GM12878 (cell line): ENCODE measurements at regions not wholly inside any gene's neighbourhood (a gene's known extent, or its start where the extent isn't known, plus 50 kb on each side); places are given as distances from the start of the nearest gene placed in this dataset.

ENCODE experiments used
- ATAC-seq: fragments of 200-7000 bp; cut with Tn5 transposase; 3 replicates; pipeline ENCODE4 v1.9.1; 2020; ENCODE audit warnings: mild to moderate bottlenecking, moderate library complexity
- BruUV-seq: library from RNA; stranded (reverse); fragments of 400-500 nt; replicated peaks from 2 replicates; lab custom pipeline; 2021; lab: Mats Ljungman, UMichigan
- CTCF ChIA-PET: fragments of 300-600 bp; sonication (Branson Sonifier 250); formaldehyde crosslinking; extraction: SDS; loops from one replicate; lab custom pipeline; 2021; ENCODE audit warnings: inconsistent platforms; lab: Yijun Ruan, JAX
- POLR2A ChIA-PET: fragments of 350-600 bp; formaldehyde crosslinking; extraction: SDS; loops from one replicate; lab custom pipeline; 2021; ENCODE audit warnings: inconsistent platforms; lab: Charles Lee
- RAD21 ChIA-PET: fragments of 300-600 bp; sonication (Branson Sonifier 250); formaldehyde crosslinking; loops from one replicate; lab custom pipeline; 2023; ENCODE audit warnings: antibody characterized with exemption; ENCODE audit not compliant: unreplicated experiment; lab: Charles Lee
- SMC1A ChIA-PET: fragments of 300-600 bp; sonication (Branson Sonifier 250); formaldehyde crosslinking; loops from one replicate; lab custom pipeline; 2023; ENCODE audit not compliant: unreplicated experiment, uncharacterized antibody; lab: Charles Lee
- DNase-seq: peaks from one replicate; pipeline ENCODE4 v3.0.0-alpha.2; 2011; ENCODE audit warnings: low read depth, low spot score
- FAIRE-seq: peaks from 3 replicates; lab custom pipeline; 2011; peaks lifted over from hg19 to GRCh38; lab: Jason Lieb, UNC
- H2AFZ ChIP-seq: 2 replicates; pipeline ENCODE4 v1.6.0; 2011; ENCODE audit warnings: low read depth, low read length, control low read depth; ENCODE audit not compliant: control insufficient read depth
- H3K27ac ChIP-seq: 2 replicates; pipeline ENCODE4 v1.5.1; 2011; ENCODE audit warnings: control low read depth; ENCODE audit not compliant: control insufficient read depth, insufficient read depth
- H3K27me3 ChIP-seq, 2 experiments: replicated peaks in 1 of 2; 2 replicates each; pipeline versions ENCODE4 v1.6.0 to v1.6.1; 2011; ENCODE audit warnings: low read length in 1 of 2; ENCODE audit not compliant: control insufficient read depth in 2 of 2, insufficient read depth in 2 of 2
- H3K36me3 ChIP-seq, 2 experiments: 2 replicates each; pipeline ENCODE4 v1.5.1; 2011; ENCODE audit warnings: low read length in 1 of 2; ENCODE audit not compliant: control insufficient read depth in 2 of 2, insufficient read depth in 2 of 2
- H3K4me1 ChIP-seq: 2 replicates; pipeline ENCODE4 v1.6.1; 2011; ENCODE audit warnings: mild to moderate bottlenecking, low read length, moderate library complexity, mixed read lengths; ENCODE audit not compliant: control insufficient read depth, insufficient read depth
- H3K4me2 ChIP-seq: 2 replicates; pipeline ENCODE4 v1.6.0; 2011; ENCODE audit warnings: control low read depth; ENCODE audit not compliant: control insufficient read depth, insufficient read depth
- H3K4me3 ChIP-seq: fragments of 200-600 bp; sonication (generic); 2 replicates; pipeline ENCODE4 v1.5.1; 2016
- H3K79me2 ChIP-seq: 2 replicates; pipeline ENCODE4 v1.6.0; 2011; ENCODE audit warnings: low read length; ENCODE audit not compliant: control insufficient read depth, insufficient read depth
- H3K9ac ChIP-seq: 2 replicates; pipeline ENCODE4 v1.8.0; 2011; ENCODE audit warnings: low read length, control low read depth, mixed read lengths; ENCODE audit not compliant: control insufficient read depth, insufficient read depth
- H3K9me3 ChIP-seq: replicated peaks from 3 replicates; pipeline ENCODE4 v1.5.1; 2011; ENCODE audit warnings: mild to moderate bottlenecking, low read length; ENCODE audit not compliant: control insufficient read depth, insufficient read depth
- H4K20me1 ChIP-seq: 2 replicates; pipeline ENCODE4 v1.6.0; 2011; ENCODE audit not compliant: control insufficient read depth, insufficient read depth
- CHD4 ChIP-seq: fragments of 200-600 bp; sonication (generic); IDR thresholded peaks from 2 replicates; pipeline ENCODE4 v1.6.1; 2016; ENCODE audit warnings: mild to moderate bottlenecking
- FOXM1 ChIP-seq: IDR thresholded peaks from 2 replicates; pipeline ENCODE4 v1.6.1; 2012; ENCODE audit warnings: low read depth, mild to moderate bottlenecking, inconsistent platforms, low read length, moderate library complexity
- KLF5 ChIP-seq: fragments of 450-650 bp; IDR thresholded peaks from 2 replicates; pipeline ENCODE4 v1.6.1; 2014; ENCODE audit warnings: mild to moderate bottlenecking; ENCODE audit not compliant: partially characterized antibody
- MTA2 ChIP-seq: fragments of 450-650 bp; IDR thresholded peaks from 2 replicates; pipeline ENCODE4 v1.6.1; 2016; ENCODE audit warnings: low read depth, mild to moderate bottlenecking, moderate library complexity
- WGBS: methylation state at CpG from one replicate; pipeline ENCODE4 v1.1.6; 2016; ENCODE audit warnings: low lambda C conversion rate; ENCODE audit not compliant: insufficient replicate concordance, insufficient coverage; ENCODE audit errors: missing lambda C conversion rate; 5-methylcytosine and 5-hydroxymethylcytosine counted together
- in situ Hi-C: fragments of 300-500 bp; cut with MboI; formaldehyde crosslinking; loops from 9 replicates; pipeline ENCODE4 v1.14.3; 2018; ENCODE audit warnings: mixed read lengths
- intact Hi-C: fragments of 100-400 bp; cut with micrococcal nuclease; formaldehyde crosslinking; loops from one replicate; pipeline ENCODE4 v1.14.2; 2022; ENCODE audit not compliant: unreplicated experiment
- TF ChIP-seq, protein P1 (sequence below): fragments of 450-650 bp; IDR thresholded peaks from 2 replicates; pipeline ENCODE4 v1.6.1; 2017; ENCODE audit warnings: mild to moderate bottlenecking
- TF ChIP-seq, protein P2 (sequence below): fragments of 450-650 bp; IDR thresholded peaks from 2 replicates; pipeline ENCODE4 v1.6.1; 2014; ENCODE audit warnings: mild to moderate bottlenecking
- TF ChIP-seq, protein P3 (sequence below): fragments of 450-650 bp; IDR thresholded peaks from 2 replicates; pipeline ENCODE4 v1.6.1; 2017; ENCODE audit warnings: mild to moderate bottlenecking, low read depth, inconsistent platforms; ENCODE audit not compliant: poor library complexity, severe bottlenecking
- TF ChIP-seq, protein P4 (sequence below): fragments of 450-650 bp; IDR thresholded peaks from 2 replicates; pipeline ENCODE4 v1.6.1; 2016; ENCODE audit warnings: mild to moderate bottlenecking, moderate library complexity, borderline replicate concordance
- TF ChIP-seq, protein P5 (sequence below): fragments of 450-650 bp; IDR thresholded peaks from 2 replicates; pipeline ENCODE4 v1.6.1; 2017; ENCODE audit warnings: mild to moderate bottlenecking, moderate library complexity

DNA sequence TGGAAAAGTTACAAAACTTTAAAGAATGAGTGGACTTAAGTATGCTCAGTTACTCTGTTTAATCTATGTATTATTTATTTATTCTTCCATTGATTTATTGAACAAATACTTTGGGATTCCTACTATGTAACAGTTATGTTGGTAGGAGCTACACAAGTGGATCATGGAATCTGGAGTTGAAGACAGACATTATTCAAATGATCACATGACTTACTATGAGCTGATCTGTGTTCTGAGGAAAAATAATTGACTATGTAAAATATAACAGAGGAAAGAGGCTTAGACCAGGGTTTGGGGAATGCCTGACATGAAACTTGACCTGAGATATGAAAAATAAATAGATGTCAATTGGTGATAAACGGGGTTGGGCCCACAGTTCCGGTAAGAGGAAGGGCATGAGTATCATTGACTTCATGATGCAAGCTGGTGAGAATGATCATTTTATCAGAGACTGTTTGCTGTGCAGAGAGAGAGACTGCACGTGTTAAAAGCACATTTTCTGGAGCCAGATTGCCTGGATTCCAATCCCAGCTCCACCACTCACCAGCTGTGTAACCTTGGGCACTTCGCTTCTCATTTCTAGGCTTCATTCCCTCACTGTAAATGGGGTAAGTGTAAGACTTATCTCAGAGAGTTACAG, 179.0 kb downstream of the SPCS3 start:
- intact Hi-C loops = no loop called here
- RAD21 ChIA-PET = interaction anchor here (1.2 kb wide), 1 partner anchor 12 kb away, joined by 3 read pairs; no protein-coding TSS in a partner anchor
- no peak overlapping the region for H2AFZ ChIP-seq
- TF ChIP-seq, protein P1, sequence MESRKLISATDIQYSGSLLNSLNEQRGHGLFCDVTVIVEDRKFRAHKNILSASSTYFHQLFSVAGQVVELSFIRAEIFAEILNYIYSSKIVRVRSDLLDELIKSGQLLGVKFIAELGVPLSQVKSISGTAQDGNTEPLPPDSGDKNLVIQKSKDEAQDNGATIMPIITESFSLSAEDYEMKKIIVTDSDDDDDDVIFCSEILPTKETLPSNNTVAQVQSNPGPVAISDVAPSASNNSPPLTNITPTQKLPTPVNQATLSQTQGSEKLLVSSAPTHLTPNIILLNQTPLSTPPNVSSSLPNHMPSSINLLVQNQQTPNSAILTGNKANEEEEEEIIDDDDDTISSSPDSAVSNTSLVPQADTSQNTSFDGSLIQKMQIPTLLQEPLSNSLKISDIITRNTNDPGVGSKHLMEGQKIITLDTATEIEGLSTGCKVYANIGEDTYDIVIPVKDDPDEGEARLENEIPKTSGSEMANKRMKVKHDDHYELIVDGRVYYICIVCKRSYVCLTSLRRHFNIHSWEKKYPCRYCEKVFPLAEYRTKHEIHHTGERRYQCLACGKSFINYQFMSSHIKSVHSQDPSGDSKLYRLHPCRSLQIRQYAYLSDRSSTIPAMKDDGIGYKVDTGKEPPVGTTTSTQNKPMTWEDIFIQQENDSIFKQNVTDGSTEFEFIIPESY = no peak
- TF ChIP-seq MTA2 (no peak), FOXM1 (no peak), KLF5 (no peak), CHD4 (no peak)
- TF ChIP-seq, protein P2, sequence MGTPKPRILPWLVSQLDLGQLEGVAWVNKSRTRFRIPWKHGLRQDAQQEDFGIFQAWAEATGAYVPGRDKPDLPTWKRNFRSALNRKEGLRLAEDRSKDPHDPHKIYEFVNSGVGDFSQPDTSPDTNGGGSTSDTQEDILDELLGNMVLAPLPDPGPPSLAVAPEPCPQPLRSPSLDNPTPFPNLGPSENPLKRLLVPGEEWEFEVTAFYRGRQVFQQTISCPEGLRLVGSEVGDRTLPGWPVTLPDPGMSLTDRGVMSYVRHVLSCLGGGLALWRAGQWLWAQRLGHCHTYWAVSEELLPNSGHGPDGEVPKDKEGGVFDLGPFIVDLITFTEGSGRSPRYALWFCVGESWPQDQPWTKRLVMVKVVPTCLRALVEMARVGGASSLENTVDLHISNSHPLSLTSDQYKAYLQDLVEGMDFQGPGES = no peak
- TF ChIP-seq, protein P3, sequence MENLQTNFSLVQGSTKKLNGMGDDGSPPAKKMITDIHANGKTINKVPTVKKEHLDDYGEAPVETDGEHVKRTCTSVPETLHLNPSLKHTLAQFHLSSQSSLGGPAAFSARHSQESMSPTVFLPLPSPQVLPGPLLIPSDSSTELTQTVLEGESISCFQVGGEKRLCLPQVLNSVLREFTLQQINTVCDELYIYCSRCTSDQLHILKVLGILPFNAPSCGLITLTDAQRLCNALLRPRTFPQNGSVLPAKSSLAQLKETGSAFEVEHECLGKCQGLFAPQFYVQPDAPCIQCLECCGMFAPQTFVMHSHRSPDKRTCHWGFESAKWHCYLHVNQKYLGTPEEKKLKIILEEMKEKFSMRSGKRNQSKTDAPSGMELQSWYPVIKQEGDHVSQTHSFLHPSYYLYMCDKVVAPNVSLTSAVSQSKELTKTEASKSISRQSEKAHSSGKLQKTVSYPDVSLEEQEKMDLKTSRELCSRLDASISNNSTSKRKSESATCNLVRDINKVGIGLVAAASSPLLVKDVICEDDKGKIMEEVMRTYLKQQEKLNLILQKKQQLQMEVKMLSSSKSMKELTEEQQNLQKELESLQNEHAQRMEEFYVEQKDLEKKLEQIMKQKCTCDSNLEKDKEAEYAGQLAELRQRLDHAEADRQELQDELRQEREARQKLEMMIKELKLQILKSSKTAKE = no peak
- TF ChIP-seq, protein P4, sequence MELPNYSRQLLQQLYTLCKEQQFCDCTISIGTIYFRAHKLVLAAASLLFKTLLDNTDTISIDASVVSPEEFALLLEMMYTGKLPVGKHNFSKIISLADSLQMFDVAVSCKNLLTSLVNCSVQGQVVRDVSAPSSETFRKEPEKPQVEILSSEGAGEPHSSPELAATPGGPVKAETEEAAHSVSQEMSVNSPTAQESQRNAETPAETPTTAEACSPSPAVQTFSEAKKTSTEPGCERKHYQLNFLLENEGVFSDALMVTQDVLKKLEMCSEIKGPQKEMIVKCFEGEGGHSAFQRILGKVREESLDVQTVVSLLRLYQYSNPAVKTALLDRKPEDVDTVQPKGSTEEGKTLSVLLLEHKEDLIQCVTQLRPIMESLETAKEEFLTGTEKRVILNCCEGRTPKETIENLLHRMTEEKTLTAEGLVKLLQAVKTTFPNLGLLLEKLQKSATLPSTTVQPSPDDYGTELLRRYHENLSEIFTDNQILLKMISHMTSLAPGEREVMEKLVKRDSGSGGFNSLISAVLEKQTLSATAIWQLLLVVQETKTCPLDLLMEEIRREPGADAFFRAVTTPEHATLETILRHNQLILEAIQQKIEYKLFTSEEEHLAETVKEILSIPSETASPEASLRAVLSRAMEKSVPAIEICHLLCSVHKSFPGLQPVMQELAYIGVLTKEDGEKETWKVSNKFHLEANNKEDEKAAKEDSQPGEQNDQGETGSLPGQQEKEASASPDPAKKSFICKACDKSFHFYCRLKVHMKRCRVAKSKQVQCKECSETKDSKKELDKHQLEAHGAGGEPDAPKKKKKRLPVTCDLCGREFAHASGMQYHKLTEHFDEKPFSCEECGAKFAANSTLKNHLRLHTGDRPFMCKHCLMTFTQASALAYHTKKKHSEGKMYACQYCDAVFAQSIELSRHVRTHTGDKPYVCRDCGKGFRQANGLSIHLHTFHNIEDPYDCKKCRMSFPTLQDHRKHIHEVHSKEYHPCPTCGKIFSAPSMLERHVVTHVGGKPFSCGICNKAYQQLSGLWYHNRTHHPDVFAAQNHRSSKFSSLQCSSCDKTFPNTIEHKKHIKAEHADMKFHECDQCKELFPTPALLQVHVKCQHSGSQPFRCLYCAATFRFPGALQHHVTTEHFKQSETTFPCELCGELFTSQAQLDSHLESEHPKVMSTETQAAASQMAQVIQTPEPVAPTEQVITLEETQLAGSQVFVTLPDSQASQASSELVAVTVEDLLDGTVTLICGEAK = no peak
- TF ChIP-seq, protein P5, sequence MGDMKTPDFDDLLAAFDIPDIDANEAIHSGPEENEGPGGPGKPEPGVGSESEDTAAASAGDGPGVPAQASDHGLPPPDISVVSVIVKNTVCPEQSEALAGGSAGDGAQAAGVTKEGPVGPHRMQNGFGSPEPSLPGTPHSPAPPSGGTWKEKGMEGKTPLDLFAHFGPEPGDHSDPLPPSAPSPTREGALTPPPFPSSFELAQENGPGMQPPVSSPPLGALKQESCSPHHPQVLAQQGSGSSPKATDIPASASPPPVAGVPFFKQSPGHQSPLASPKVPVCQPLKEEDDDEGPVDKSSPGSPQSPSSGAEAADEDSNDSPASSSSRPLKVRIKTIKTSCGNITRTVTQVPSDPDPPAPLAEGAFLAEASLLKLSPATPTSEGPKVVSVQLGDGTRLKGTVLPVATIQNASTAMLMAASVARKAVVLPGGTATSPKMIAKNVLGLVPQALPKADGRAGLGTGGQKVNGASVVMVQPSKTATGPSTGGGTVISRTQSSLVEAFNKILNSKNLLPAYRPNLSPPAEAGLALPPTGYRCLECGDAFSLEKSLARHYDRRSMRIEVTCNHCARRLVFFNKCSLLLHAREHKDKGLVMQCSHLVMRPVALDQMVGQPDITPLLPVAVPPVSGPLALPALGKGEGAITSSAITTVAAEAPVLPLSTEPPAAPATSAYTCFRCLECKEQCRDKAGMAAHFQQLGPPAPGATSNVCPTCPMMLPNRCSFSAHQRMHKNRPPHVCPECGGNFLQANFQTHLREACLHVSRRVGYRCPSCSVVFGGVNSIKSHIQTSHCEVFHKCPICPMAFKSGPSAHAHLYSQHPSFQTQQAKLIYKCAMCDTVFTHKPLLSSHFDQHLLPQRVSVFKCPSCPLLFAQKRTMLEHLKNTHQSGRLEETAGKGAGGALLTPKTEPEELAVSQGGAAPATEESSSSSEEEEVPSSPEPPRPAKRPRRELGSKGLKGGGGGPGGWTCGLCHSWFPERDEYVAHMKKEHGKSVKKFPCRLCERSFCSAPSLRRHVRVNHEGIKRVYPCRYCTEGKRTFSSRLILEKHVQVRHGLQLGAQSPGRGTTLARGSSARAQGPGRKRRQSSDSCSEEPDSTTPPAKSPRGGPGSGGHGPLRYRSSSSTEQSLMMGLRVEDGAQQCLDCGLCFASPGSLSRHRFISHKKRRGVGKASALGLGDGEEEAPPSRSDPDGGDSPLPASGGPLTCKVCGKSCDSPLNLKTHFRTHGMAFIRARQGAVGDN = no peak

More for the DNA sequence above, 179.0 kb downstream of the SPCS3 start:
- Histone ChIP-seq H3K9ac (no peak overlapping the region), H3K79me2 (no peaks in the 10 kb centered on the region), H3K27me3 (no peaks in the 10 kb centered on the region), H4K20me1 (no peaks in the 10 kb centered on the region), H3K36me3 (no peaks in the 10 kb centered on the region), H3K27ac (no peak overlapping the region), H3K4me2 (no peak overlapping the region), H3K4me3 (no peak overlapping the region), H3K4me1 (no peaks in the 10 kb centered on the region), H3K9me3 (no peaks in the 10 kb centered on the region; the same call in 1 of the 3 replicates)
- ChIA-PET SMC1A (interaction anchor here (1.0 kb wide), 1 partner anchor 34 kb away, joined by 5 read pairs; no protein-coding TSS in a partner anchor), POLR2A (no interaction called here), CTCF (no interaction called here)
- FAIRE-seq (no peak), ATAC-seq (no peak), DNase-seq (no peak)
- WGBS = 15% methylated on average over 4 of the region's 4 CpGs
- in situ Hi-C loops = no loop called here
- no TSS peak for BruUV-seq
